EH (cell line): ENCODE measurements at regions not wholly inside any gene's neighbourhood (a gene's known extent, or its start where the extent isn't known, plus 50 kb on each side); places are given as distances from the start of the nearest gene placed in this dataset.

Source experiments
- DNase-seq: peaks from one replicate; pipeline ENCODE4 v3.0.0-alpha.2; 2015; ENCODE audit warnings: low read depth

DNA sequence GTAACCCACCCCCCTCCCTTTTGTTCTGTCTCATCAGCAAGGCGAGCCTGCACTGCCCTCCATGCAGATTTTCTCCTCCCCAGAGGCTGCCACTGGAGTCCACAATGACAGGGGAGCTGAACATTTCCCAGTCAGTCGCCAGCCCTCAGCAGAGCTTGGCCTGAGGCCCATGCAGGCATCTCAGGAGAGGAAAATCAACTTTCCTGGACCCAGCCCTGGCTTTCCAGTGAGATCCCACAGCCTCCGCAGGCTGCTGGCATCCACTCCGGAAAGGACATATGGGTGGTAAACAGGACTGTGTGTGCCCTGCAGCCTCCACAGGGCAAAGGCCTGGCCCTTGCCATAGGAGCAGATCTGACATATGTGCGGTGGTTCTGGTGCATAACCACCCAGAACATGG is 253.8 kb downstream of the TNS1 start:
- DNase-seq = no peak

DNA sequence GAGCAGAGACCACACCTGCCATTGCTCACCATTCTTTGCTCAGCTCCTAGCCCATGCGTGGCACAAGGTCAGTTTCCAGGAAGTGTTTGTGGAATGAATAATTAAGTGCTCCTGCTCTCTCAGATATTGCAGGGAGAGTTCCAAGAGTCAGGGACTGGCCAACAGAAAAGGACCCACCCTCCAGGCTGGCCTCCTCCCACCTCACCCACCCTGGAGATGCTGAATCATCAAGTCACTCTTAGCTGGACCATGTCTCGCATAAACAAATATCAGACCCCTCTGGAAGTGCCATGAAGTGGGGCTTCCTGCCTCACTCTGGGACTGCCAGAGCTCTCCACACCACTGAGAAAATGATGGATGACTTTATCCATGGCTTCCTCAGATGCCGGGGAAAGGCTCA is 256.0 kb downstream of the TNS1 start:
- DNase-seq = peak; percentile 26

DNA sequence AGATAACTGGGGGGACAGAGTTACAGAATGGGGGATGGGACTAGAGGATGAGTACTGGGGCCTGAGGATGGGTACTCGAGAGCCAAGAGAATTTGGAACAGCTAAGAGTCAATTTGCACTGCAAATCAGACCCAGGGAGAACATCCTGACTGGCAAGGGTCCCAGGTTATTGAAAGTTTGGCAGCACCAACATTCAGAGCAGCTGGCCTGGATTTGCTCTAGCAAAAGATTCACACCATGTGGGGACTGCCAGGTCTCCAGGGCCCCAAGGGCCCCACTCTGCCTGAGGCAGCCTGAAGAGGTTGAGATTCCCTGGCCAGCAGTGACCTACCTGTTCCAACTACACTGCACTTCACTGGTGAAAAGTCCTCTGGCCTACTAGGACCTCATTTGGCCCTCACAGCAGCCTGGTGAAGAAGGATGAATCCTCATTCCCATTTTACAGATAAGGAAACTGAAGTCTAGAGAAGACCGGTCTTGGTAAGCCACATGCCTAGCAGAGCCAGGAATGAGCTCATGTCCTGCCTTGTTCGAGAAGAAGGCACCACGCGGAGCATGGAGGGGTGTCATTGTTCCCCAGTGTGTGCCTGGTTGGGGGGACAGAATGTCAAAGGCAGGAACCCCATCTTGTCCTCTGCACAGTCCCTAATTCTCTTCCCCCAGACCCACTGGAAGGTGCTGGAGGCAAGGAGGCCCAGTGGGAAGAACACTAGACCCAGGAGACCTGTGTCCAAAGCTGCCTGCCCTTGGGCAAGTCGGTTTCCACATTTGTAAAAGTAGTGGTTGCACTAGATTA is 258.6 kb downstream of the TNS1 start:
- DNase-seq = no peak

DNA sequence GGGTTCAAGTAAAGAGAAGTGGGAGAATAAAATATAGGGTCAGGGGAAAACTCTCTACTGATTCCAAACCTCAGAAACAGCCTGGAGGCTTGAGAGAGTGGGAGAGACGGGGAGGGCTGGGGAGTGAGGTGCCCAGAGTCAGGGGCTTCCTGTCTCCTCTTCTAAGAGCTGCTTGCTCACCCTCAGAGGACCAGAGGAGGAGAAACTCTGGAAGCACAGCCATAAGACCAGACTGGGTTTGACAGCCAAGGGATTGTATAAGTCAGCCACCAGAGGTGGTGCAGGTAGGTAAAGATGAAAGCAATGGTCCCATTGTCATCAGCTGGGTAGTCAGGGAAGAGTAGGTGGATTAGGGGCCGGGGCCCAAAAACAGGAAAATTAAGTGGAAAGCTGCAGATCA is 259.4 kb downstream of the TNS1 start:
- DNase-seq = no peak

DNA sequence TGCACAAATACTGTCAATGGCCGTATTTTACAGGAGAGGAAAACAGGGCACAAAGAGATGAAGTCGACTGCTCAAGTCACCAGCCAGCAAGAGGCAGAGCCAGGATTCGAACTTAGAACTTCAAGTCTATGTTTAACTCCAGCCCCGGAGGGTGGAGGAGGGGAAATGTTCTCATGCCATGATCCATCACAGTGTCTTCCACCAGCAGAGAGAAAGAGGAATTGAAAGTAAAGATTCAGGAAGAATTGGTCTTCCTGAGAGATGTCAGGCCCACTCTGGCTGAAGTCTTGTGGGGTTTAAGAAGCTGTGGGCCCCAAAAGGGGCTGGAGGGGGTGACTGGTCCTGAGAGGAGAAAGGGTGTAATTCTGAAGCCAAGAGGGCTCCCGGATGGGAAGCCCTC is 260.0 kb downstream of the TNS1 start:
- DNase-seq = no peak

DNA sequence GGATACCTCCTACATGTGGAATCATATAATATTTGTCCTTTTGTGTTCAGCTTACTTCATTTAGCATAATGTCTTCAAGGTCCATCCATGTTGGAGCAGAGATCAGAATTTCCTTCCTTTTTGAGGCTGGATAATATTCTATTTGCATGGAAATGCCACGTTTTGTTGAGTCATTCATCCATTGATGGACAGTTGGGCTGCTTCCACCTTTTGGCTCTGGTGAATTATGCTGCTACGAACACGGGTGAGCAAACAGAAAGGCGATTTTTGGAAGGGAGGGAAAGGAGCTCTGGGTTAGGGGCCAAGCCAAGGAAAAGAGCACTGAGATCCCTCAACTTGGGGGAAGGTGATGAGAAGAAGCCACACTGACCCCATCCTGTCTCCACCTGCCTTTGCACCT is 260.5 kb downstream of the TNS1 start:
- DNase-seq = no peak

DNA sequence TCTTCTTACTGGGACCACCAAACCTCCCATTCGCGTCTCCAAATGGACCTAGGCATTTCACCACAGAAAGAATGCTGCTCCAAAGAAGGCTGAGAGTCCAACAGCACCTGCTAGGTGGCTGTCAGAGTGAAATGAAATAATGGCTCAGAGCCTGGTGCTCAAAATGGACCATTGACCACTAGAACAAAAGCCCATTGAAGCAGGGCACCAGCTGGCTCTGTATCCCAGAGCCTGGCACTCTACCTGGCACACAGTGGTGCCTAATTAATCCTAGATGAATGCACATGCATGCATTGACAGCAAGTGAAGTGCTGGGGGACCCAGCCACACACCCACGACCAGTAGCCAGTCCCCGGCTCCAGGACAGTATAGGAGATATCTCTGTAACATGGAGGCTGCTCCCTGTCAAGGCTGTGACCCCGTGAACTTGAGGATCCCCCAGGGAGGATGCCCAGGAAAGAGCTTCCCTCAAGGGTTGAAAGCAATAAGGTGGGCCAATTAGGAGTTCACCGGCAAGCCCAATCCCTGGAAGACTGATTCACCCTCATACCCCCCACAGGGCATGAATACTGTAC is 261.3 kb downstream of the TNS1 start:
- no peak for DNase-seq

DNA sequence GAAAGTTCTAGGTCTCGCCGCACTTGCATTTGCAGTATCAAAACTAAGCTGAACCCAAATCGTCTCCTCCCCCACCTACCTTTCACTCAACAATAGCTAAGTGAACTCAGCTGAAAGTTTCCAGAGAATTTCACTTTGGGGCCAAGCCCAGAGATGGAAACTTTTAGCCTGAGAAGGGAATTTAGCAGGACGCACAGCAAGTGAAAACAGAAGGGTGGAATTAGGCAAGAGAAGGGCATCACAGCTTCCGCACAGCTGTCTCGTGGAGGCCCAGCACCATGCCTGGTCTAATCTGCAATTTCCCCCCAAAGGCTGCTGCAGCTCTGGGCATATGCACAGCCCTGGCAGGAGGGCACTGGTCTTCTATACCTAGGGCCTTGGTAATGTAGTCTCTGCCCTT is 262.0 kb downstream of the TNS1 start:
- no peak for DNase-seq

DNA sequence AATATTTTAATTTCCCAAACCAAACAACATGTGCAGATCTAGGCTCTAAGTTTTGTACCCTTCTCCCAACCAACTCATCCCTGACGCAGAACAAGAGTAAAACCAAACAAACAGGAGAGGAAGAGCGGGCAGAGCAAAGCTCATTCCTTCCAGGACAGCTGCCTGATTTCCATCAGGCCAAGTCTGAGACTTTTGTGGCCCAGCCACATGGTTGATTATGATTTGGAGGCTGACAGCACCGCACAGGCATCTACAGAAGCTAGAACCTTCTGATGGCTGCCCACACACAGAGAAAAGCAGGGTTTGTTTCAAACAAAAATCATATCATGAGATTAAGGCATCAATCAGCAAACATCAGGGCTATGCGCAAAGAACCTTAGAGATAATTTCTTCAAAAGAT is 262.6 kb downstream of the TNS1 start:
- peak; percentile 27 for DNase-seq

DNA sequence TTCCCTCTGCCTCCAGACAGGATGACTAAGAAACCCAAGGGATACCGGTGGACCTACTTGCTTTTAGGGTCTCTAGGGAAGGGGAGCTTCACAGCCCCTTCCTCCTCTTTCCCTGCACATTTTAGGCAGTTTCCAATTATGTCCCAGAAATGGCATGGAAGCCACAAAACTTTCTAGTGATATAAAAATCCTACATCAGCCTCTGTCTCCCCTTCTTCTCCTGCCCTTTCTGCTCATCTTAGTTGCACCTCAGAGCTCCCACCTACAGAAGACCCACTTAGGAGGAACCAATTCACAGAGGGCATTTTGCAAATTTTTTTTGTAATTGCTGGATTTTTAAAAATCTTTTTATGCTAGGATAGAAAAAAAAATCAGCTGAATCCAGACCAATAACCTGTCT is 263.1 kb downstream of the TNS1 start:
- DNase-seq = no peak

DNA sequence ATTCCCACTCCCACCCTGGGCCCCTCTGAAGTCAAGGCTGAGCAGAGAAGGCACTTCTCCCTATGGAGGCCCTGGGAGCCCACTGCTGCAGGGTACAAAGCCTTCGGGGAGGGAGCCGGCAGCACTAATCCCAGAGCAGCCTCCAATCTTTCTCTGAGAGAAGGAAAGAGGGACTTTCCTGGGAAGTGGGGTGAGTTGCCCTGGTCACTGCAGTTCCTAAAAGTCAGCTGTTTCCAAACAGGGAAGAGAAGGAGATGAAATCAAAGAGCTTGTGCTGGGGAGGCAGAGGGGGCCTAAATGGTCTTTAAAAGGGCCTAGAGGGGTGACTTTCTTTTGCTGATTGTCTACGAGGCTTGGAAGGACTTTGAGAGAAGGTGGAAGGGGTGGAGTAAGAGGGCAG is 264.7 kb downstream of the TNS1 start:
- DNase-seq = no peak

DNA sequence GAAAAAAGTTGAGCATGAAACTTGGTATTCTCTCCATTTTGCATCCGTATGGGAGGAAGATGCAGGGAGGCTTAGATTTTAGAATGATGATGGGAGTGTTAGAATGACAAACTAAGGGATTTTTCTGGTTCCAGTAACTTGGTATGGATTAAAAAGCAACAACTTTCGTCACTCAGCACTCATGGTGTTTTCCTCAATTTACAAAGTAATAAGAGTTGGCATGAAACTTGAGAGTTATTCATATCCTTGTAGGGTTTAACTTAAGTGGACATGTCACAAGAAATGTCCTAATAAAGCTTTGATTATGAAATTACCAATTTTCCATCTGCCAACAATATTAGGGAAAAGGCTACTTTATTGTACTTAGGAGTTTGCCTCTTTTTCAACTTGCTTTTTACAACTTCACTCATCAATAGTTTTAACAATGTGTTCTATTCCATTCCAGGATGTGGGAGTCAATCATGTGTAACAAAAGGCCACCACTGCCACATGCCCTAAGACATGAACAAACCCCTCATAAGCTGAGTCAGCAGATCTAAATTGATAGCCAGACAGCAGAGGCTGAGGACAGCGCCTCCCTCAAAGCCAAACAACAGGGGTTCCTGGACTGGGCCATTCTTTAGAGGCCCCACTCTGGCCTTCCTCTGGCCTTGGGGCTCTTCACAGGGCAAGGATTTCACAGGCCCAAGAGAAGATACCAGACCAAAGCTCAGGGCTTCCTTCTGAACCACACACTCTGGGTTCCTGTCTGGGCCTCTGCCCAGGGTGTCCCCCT is 265.8 kb downstream of the TNS1 start:
- DNase-seq = no peak

DNA sequence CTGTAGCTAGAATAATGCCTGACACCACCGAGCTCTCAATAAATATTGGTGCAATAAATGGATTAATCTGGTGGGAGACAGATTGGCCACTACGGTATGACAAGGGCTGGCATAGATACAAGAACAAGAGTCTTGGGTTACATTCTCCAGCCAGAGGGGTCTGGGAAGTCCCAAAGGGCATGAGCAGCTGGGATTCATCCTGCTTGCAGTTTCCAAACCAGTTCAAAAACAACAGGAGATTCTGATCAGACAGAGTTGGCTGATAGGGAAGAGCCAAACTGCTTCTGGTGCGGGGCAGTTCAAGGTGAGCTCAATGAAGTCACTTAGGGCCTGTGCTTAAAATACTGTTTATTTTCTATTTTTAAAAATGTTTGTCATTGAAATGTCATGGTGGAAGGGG is 266.9 kb downstream of the TNS1 start:
- no peak for DNase-seq

DNA sequence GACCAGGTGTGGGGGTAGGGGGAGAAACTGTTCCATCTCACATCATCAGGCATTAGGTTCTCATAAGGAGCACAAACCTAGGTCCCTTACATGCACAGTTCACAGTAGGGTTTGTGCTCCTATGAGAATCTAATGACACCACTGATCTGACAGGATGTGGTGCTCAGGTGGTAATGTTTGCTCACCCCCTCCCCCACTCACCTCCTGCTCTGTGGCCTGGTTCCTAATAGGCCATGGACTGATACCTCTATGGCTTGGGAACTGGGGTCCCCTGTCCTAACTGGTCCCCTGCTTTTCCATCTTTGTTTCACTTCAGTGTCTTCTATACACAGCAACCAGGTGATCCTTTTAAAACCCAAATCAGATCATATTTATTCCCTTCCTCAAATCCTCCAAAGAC is 267.8 kb downstream of the TNS1 start:
- DNase-seq = no peak

DNA sequence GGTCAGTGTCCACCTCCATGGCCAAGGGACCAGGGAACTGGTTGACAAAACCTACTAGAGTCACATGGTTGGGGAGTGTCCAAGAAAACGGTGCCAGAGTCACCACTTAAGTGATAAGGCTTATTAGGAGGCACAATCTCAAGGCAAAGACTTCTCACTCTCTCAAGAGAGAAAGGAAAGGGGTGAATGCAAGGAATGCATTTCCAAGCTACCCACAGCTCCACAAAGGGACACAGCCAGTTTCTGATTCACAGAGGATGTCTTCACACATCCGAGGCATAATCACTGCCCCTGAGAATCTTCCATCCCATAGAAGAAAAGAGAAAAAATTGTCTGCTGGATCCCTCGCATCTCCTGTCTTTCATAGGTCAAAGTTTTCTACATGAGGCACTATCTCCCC is 269.3 kb downstream of the TNS1 start:
- DNase-seq = peak; percentile 76

DNA sequence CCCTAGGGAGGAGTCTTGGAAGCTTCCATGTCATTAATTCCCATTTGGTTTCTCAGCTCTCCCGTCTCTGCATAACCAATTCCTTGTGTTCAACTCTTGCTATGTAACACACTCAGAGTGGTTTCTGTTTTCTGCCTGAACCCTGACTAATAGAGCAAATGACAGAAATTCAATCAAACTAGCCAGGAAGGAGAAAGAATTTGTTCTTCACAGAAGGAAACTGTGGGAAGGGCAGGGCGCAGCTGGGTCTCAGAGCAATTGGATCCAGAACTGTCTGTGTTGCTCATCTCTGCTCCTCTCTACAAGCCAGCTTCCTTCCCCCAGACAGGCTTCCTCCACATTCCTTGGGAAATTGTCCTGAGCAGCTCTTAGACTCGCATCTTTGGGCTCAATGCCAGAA is 269.8 kb downstream of the TNS1 start:
- DNase-seq = peak; percentile 92

DNA sequence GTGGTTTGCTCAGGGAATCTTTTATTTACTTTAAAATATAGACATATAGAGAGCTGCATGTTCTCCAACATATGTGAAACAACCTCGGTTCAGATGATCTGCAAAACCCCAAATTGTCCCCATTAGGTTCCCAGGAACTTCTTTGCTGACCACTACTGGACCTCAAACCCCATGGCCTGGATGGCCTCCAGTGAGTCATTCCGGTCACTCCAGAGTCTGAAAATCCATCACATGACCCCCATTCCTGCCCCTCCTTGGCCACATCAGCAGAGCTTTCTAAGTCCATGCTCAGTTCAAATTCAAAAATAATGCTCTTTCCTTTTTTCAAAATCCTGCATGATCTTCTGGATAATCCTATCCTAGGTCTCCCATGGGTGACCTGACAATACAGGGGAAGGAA is 271.0 kb downstream of the TNS1 start:
- DNase-seq = peak; percentile 49

DNA sequence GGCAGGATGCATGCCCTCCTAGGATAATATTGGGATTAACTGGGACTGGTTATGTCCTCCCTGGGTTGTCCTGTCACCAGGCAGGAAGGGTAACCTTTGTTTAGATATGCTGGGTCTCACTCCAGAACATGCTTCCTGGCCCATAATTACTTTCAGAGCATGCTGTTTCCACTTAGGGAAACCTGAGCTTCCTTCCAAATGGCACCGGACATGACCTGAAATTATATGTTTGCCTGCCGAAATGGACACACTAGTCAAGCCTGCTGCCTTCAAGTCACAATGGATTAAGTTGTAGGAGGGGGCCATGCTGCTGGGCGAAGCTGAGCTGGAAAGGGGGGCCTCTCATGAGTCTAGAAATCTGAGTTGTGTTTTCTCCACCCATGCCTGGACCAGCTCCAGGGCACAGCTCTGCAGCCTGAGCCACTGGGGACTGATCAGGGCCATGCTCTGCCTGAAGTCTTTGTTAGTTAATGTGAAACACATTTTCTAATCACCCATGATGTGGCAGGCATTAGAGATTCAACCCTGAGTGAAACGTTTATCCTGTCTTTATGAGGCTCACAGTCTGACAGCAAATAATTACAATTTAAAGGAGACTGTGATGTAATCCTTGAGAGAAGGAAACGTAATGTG is 273.3 kb downstream of the TNS1 start:
- peak; percentile 66 for DNase-seq

DNA sequence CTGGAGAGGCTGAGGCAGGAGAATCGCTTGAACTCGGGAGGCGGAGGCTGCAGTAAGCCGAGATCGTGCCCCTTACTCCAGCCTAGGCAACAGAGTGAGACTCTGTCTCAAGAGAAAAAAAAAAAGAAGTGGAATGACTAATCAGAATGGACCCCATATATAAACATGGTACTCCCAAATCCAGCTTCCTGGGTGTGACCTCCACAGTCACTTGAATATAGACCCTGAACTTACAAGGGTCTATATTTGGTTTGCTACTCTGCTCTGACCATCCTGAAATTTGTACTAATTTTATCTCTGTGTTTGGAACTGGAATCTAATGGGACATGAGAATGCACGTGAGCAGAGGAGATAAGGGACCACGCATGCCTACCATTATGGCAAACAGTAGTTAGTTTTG is 275.0 kb downstream of the TNS1 start:
- peak; percentile 45 for DNase-seq

DNA sequence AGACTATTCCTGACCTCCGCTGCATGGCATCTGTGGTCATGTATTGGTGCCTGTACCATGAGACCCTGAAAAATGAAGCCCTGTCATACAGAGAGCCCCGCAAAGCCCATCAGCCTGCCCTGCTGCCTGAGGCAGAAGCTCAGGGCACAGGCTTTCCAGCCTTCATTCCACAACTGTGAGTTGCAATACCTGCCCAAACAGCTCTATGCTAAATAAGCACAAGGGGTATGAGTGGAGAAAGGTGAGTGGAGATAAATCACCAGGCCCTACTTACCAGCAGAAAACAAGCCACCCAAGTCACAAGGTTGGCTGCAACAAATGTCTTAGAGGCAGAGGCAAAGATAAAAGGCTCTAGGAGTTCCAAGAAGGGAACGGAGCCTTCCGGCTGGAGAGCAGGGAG is 277.4 kb downstream of the TNS1 start:
- no peak for DNase-seq

DNA sequence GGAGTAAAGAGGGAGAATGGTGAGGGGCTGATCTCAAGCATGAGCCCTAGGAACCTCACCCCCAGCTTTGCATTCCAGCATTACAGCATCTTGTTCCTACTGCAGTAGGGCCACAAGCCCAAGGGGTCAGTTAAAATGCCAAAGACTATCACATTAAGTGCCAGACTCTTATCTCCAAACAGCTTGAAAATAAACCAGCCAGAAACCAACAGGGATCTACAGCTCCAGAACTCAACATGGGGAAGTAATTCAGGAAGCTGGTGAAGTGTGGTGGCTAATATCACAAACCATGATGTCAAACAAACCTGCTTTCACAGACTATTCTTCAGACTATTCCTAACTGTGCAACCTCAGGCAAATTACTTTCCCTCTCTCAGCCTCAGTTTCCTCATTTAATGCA is 278.3 kb downstream of the TNS1 start:
- no peak for DNase-seq

DNA sequence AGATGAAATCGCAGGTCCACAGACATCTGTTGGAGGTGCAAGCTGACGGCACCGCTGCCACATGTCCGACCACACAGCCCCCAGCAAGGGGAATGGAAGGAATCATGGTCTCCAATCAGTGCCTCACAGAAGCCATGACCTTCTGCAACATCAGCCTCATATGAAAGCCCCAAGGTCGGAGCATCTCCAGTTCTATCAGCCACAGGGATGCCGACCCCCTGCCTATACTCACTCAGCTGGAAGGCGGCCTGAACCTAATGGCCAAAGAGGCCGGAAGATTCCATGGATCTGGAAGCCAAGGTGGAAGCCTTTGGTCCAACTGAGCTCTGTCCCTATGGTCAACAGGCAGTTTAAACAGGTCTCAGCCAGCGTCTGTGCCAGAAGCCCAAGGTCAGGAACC is 278.8 kb downstream of the TNS1 start:
- DNase-seq = no peak
